ENCODE measurements at regions not wholly inside any gene's neighbourhood (a gene's known extent, or its start where the extent isn't known, plus 50 kb on each side); places are given as distances from the start of the nearest gene placed in this dataset.
A peak's percentile ranks its signal among the peaks of the same experiment; 100 is the strongest.

- TF ChIP-seq POLR2AphosphoS5 (IDR thresholded peaks at IDR 0.05) (no peak), CTCF (IDR thresholded peaks at IDR 0.05) (peak; percentile 21 to 46 (median 42)), EP300 (IDR thresholded peaks at IDR 0.05; ENCODE audit: low read depth) (no peak), POLR2A (IDR thresholded peaks at IDR 0.05) (no peak)
- intact Hi-C loops (cut with DNase I; ENCODE audit: low total_unique reads) (no loop called here), in situ Hi-C loops (cut with MboI; ENCODE audit: low pct_ligation_motif_present in 1 of 4, low pct_unique_long_range_greater_than_20kb in 1 of 4, low sequenced_read_pairs in 3 of 4) (no loop called here)
- Histone ChIP-seq H3K9me3 (no peaks in the 10 kb centered on the region), H3K4me1 (no peaks in the 10 kb centered on the region), H3K27me3 (no peaks in the 10 kb centered on the region), H3K27ac (peak overlapping the region in 1 of 4 donors; percentile 30), H3K36me3 (no peaks in the 10 kb centered on the region), H3K4me3 (peak overlapping the region in 1 of 4 donors; percentile 17)
- no peak for DNase-seq
- 37 to 39% methylated on average over 5 to 7 of the region's 7 CpGs for WGBS, 2 donors (ENCODE audit: low coverage in 1 of 2)
Observed at GRCh38 chr10:105974803-105975456, 1189.6 kb downstream of the SORCS1 start.

- TF ChIP-seq POLR2AphosphoS5 (IDR thresholded peaks at IDR 0.05) (no peak), CTCF (IDR thresholded peaks at IDR 0.05) (no peak), POLR2A (IDR thresholded peaks at IDR 0.05) (no peak), EP300 (IDR thresholded peaks at IDR 0.05; ENCODE audit: low read depth) (no peak)
- Histone ChIP-seq H3K4me3 (no peak overlapping the region), H3K4me1 (no peaks in the 10 kb centered on the region), H3K36me3 (no peaks in the 10 kb centered on the region), H3K27me3 (no peaks in the 10 kb centered on the region), H3K27ac (no peak overlapping the region), H3K9me3 (no peaks in the 10 kb centered on the region)
- in situ Hi-C loops (cut with MboI; ENCODE audit: low pct_ligation_motif_present in 1 of 4, low pct_unique_long_range_greater_than_20kb in 1 of 4, low sequenced_read_pairs in 3 of 4): no loop called here
- intact Hi-C loops (cut with DNase I; ENCODE audit: low total_unique reads): no loop called here
- WGBS, 2 donors (ENCODE audit: low coverage in 1 of 2): 84 to 86% methylated on average over 4 to 5 of the region's 5 CpGs
- DNase-seq: no peak
Observed at GRCh38 chr10:105973902-105974301, 1190.6 kb downstream of the SORCS1 start.

GRCh38 chr10:105973360-105973759 is 1191.1 kb downstream of the SORCS1 start:
- in situ Hi-C loops (cut with MboI; ENCODE audit: low pct_ligation_motif_present in 1 of 4, low pct_unique_long_range_greater_than_20kb in 1 of 4, low sequenced_read_pairs in 3 of 4): no loop called here
- 40 to 53% methylated on average over 4 of the region's 4 CpGs for WGBS, 2 donors (ENCODE audit: low coverage in 1 of 2)
- TF ChIP-seq CTCF (IDR thresholded peaks at IDR 0.05) (no peak), POLR2A (IDR thresholded peaks at IDR 0.05) (no peak), EP300 (IDR thresholded peaks at IDR 0.05; ENCODE audit: low read depth) (no peak), POLR2AphosphoS5 (IDR thresholded peaks at IDR 0.05) (no peak)
- Histone ChIP-seq H3K27ac (no peak overlapping the region), H3K9me3 (no peaks in the 10 kb centered on the region), H3K4me1 (no peaks in the 10 kb centered on the region), H3K4me3 (no peak overlapping the region), H3K36me3 (no peaks in the 10 kb centered on the region), H3K27me3 (no peaks in the 10 kb centered on the region)
- no peak for DNase-seq
- intact Hi-C loops (cut with DNase I; ENCODE audit: low total_unique reads): no loop called here

GRCh38 chr10:105971460-105971859 is 1193.0 kb downstream of the SORCS1 start:
- in situ Hi-C loops (cut with MboI; ENCODE audit: low pct_ligation_motif_present in 1 of 4, low pct_unique_long_range_greater_than_20kb in 1 of 4, low sequenced_read_pairs in 3 of 4): no loop called here
- H3K4me3 ChIP-seq: no peak overlapping the region
- WGBS, 2 donors (ENCODE audit: low coverage in 1 of 2): 35 to 42% methylated on average over 2 of the region's 2 CpGs

More at GRCh38 chr10:105971460-105971859, 1193.0 kb downstream of the SORCS1 start:
- no peak for DNase-seq
- TF ChIP-seq CTCF (IDR thresholded peaks at IDR 0.05) (no peak), POLR2AphosphoS5 (IDR thresholded peaks at IDR 0.05) (no peak), POLR2A (IDR thresholded peaks at IDR 0.05) (no peak), EP300 (IDR thresholded peaks at IDR 0.05; ENCODE audit: low read depth) (no peak)
- H3K36me3 ChIP-seq: no peaks in the 10 kb centered on the region
- no peaks in the 10 kb centered on the region for H3K9me3 ChIP-seq
- intact Hi-C loops (cut with DNase I; ENCODE audit: low total_unique reads): no loop called here
- H3K27ac ChIP-seq: no peak overlapping the region
- H3K4me1 ChIP-seq: no peaks in the 10 kb centered on the region
- H3K27me3 ChIP-seq: no peaks in the 10 kb centered on the region
